Left lung (tissue), 4 donors: ENCODE measurements at regions not wholly inside any gene's neighbourhood (a gene's known extent, or its start where the extent isn't known, plus 50 kb on each side); places are given as distances from the start of the nearest gene placed in this dataset.

Experiments
- ATAC-seq: fragments of 200-7000 bp; cut with Tn5 transposase; one replicate; pipeline ENCODE4 v1.9.1; 2020; ENCODE audit warnings: moderate library complexity
- DNase-seq, 4 donors: peaks; one replicate each; pipeline ENCODE4 v3.0.0-alpha.2; 2013 to 2020
- H3K27ac ChIP-seq, 2 donors: fragments of 200-600 bp; sonication (generic) in 1 of 2; one replicate each; pipeline versions ENCODE4 v1.5.0 to v1.8.0; 2020 to 2021
- H3K27me3 ChIP-seq, 2 donors: fragments of 200-600 bp; sonication (generic) in 1 of 2; one replicate each; pipeline versions ENCODE4 v1.5.0 to v1.8.0; 2020 to 2021
- H3K36me3 ChIP-seq, 2 donors: fragments of 200-600 bp; sonication (generic) in 1 of 2; one replicate each; pipeline versions ENCODE4 v1.5.0 to v1.8.0; 2020 to 2021
- H3K4me1 ChIP-seq, 2 donors: fragments of 200-600 bp; one replicate each; pipeline ENCODE4 v1.8.0; 2021
- H3K4me3 ChIP-seq, 2 donors: fragments of 200-600 bp; sonication (generic) in 1 of 2; one replicate each; pipeline versions ENCODE4 v1.5.0 to v1.8.0; 2020 to 2021; ENCODE audit warnings: mild to moderate bottlenecking in 1 of 2
- H3K9me3 ChIP-seq, 2 donors: fragments of 200-600 bp; sonication (generic) in 1 of 2; one replicate each; pipeline versions ENCODE4 v1.5.0 to v1.8.0; 2020 to 2021
- intact Hi-C, 2 donors: fragments of 100-400 bp; cut with DNase I; formaldehyde crosslinking; loops; one replicate each; pipeline versions ENCODE4 v1.11.2 to v1.14.2; 2022
- TF ChIP-seq, protein P1 (sequence below), 2 donors: fragments of 200-600 bp; sonication (generic) in 1 of 2; IDR thresholded peaks; one replicate each; pipeline versions ENCODE4 v1.5.0 to v1.8.0; 2021; ENCODE audit warnings: antibody characterized with exemption in 2 of 2
- donor health status: DM: no; HTN: yes; CAD: no.
- donor health status: DM: no; HTN: no; CAD: no.

DNA sequence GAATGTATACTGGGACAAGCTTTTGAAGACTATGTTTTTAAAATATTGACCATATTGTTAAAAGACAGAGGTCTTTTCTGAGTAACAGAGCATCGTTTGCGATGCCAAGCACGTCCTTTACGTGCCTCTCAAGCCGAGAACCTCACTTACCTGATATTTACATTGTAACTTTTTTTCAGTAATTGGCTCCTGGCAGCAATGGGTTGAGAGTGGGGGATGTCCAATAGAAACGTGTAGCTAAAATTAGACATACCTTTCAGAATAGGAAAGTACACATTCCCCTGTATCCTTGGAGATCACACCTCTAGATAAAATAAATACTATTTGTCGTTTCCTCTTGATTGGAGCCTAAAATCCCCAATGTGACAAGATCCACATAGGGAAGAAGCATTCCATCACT lies 222.2 kb upstream of the RGS6 start:
- DNase-seq (peak in 1 of 4 donors; percentile 56), ATAC-seq (peak; percentile 73)
- TF ChIP-seq, protein P1, sequence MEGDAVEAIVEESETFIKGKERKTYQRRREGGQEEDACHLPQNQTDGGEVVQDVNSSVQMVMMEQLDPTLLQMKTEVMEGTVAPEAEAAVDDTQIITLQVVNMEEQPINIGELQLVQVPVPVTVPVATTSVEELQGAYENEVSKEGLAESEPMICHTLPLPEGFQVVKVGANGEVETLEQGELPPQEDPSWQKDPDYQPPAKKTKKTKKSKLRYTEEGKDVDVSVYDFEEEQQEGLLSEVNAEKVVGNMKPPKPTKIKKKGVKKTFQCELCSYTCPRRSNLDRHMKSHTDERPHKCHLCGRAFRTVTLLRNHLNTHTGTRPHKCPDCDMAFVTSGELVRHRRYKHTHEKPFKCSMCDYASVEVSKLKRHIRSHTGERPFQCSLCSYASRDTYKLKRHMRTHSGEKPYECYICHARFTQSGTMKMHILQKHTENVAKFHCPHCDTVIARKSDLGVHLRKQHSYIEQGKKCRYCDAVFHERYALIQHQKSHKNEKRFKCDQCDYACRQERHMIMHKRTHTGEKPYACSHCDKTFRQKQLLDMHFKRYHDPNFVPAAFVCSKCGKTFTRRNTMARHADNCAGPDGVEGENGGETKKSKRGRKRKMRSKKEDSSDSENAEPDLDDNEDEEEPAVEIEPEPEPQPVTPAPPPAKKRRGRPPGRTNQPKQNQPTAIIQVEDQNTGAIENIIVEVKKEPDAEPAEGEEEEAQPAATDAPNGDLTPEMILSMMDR (IDR thresholded peaks at IDR 0.05) = no peak
- Histone ChIP-seq H3K27ac (no peak overlapping the region), H3K27me3 (no peaks in the 10 kb centered on the region), H3K4me1 (no peaks in the 10 kb centered on the region), H3K36me3 (peaks cover 0 to 31% of the 10 kb centered on the region in 2 donors), H3K4me3 (no peak overlapping the region), H3K9me3 (no peaks in the 10 kb centered on the region)
- intact Hi-C loops = no loop called here

DNA sequence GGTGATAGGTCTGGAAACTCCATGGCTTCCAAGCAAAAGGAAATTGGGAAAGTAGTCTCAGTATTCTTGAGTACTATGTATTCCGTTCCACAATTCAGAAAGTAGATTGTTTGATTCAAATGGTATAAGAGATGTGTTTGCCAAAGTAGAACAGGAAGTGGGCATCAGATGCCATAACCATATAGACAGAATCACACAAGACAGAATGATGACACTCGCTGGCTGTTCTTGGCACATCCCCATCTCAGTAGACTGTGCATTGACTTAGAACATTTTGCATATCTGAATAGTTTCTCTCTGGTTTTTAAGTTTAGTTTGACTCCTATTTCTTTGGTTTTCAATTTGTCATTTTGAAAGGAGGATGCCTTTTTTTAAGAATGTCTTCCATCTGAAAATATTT lies 221.1 kb upstream of the RGS6 start:
- Histone ChIP-seq H3K27ac (peak overlapping the region in 1 of 2 donors; percentile 28), H3K9me3 (no peaks in the 10 kb centered on the region), H3K4me1 (no peaks in the 10 kb centered on the region), H3K36me3 (peaks cover 0 to 22% of the 10 kb centered on the region in 2 donors), H3K4me3 (no peak overlapping the region), H3K27me3 (no peaks in the 10 kb centered on the region)
- no peak for ATAC-seq
- TF ChIP-seq, protein P1 (IDR thresholded peaks at IDR 0.05) = no peak
- DNase-seq = no peak
- intact Hi-C loops = no loop called here

DNA sequence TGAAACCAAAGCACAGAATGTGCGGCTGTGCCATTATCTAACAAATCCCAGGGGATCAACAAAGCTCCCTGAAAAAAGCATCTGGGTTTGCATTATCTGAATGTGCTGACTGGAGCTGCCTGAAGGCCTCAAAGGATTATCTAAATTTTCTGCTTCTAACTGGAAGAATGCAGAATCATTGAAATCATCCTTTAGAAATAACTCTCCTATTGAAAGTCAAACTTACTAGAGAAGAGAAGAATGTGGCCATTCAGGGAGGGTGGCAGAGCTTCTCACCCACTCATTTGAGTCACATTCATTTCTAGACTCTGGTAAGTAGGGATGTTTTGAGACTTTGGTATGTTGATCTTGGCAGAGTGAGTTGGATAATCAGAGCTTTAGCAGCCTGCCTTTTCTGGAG lies 220.6 kb upstream of the RGS6 start:
- no peaks in the 10 kb centered on the region for H3K27me3 ChIP-seq
- ATAC-seq (peak; percentile 67), DNase-seq (no peak)
- TF ChIP-seq, protein P1 (IDR thresholded peaks at IDR 0.05) = no peak
- H3K9me3 ChIP-seq = no peaks in the 10 kb centered on the region
- intact Hi-C loops = no loop called here
- H3K36me3 ChIP-seq = peaks cover 0 to 24% of the 10 kb centered on the region in 2 donors
- H3K4me1 ChIP-seq = no peaks in the 10 kb centered on the region
- H3K4me3 ChIP-seq = no peak overlapping the region
- H3K27ac ChIP-seq = peak overlapping the region in 1 of 2 donors; percentile 28

DNA sequence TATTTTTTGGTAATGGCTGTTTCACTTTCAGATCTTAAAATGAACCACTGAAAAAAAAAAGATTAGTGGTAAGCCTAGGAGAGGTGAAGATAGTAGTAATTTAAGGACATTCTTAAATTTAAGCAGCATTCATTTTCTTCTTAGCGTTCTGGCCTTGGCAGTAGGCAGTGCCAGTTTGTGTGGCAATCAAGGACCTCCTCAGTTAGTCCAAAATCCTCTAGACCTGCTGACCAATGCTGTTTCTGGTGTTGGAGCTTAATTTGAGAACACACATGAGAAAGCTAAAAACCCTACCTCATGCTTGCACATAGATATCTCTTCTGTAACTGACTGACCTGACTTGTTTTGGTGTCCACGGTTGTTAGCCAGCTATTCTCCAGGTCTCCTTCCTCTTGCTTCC lies 219.8 kb upstream of the RGS6 start:
- H3K4me1 ChIP-seq = no peaks in the 10 kb centered on the region
- peaks cover 0 to 28% of the 10 kb centered on the region in 2 donors for H3K36me3 ChIP-seq
- no peaks in the 10 kb centered on the region for H3K9me3 ChIP-seq
- DNase-seq (no peak), ATAC-seq (no peak)
- H3K27me3 ChIP-seq = no peaks in the 10 kb centered on the region
- H3K4me3 ChIP-seq = no peak overlapping the region
- intact Hi-C loops = no loop called here
- TF ChIP-seq, protein P1 (IDR thresholded peaks at IDR 0.05) = no peak
- no peak overlapping the region for H3K27ac ChIP-seq

DNA sequence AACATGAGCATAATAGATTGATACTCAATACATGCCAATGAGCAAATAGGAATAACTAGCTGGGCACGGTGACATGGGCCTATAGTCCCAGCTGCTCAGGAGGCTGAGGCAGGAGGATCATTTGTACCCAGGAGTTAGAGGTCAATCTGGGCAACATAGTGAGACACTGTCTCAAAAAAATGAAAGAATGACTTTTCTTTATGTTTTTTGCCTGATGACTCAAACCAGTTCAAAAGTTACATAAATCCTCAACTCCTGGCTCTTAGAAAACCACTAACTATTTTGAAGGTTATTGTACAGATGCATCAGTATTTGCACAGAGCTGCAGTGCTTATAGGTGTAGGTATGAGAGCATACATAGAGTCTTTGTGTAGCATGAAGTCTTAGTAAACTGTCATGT lies 219.2 kb upstream of the RGS6 start:
- Histone ChIP-seq H3K4me1 (no peaks in the 10 kb centered on the region), H3K27ac (no peak overlapping the region), H3K9me3 (no peaks in the 10 kb centered on the region), H3K36me3 (peaks cover 0 to 28% of the 10 kb centered on the region in 2 donors), H3K4me3 (no peak overlapping the region), H3K27me3 (no peaks in the 10 kb centered on the region)
- TF ChIP-seq, protein P1 (IDR thresholded peaks at IDR 0.05) = no peak
- intact Hi-C loops = no loop called here
- ATAC-seq (no peak), DNase-seq (no peak)
